ENCODE measurements at regions not wholly inside any gene's neighbourhood (a gene's known extent, or its start where the extent isn't known, plus 50 kb on each side); places are given as distances from the start of the nearest gene placed in this dataset.

- TF ChIP-seq CTCF (IDR thresholded peaks at IDR 0.05): no peak
These were observed 199.6 kb downstream of the TTLL2 start for GRCh38 chr6:167524261-167525111.

DNA sequence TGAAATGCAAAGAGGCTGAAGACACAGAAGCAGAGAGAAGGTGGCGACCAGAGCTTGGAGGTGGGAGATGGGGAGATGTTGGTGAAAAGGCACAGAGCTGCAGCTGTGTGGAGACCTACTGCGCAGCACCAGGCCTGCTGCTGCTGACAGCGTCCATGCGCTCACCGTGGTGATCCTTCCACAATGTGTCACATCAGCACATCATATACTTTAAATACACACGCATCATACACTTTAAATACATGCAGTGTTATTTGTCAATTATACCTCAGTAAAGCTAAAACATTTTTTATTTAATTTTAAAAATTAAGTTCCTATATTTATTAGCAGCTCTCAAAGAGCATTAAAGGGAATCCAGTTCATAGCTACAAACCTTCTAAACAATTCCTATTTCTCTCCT, 200.9 kb downstream of the TTLL2 start:
- TF ChIP-seq CTCF (IDR thresholded peaks at IDR 0.05): no peak

- no peak for TF ChIP-seq CTCF (IDR thresholded peaks at IDR 0.05)
These were observed 201.8 kb downstream of the TTLL2 start for GRCh38 chr6:167526465-167527368.

DNA sequence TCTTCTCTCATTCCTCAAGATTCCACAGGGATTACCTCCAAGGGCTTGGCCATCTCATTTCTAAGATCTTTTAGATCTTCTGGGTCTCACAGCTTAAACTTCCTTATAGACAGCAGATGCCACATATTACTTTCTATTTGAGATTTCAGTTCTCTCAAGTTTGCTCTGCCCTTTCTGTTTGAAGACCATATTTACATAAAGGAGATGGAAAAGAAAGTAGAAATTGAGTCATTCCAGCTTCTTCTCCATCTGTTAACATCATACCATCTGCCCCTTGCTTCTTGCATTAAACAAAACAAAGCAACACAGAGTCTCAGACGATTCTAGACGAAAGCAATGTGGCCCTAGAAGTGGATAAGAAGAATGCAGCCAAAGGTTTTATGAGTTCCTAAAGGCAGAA, 203.4 kb downstream of the TTLL2 start:
- no peak for TF ChIP-seq CTCF (IDR thresholded peaks at IDR 0.05)

DNA sequence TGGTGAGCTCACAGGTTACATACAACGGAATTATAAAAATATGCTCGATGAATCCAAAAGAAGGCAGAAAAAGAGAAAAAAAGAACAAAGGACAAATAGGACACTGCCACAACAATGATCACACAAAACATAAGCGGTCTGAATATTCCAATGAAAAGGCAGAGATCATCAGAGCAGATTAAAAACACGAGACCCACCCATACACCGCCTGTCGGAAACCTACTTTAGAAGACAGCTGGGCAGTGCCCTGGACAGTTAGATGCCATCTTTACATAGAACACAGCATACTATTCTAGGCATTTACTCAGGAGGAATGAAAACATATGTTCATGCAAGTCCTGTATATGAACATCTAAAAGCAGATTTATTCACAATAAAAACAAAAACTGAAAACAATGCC, 204.1 kb downstream of the TTLL2 start:
- TF ChIP-seq CTCF (IDR thresholded peaks at IDR 0.05): no peak

GRCh38 chr6:167529444-167530335, 204.8 kb downstream of the TTLL2 start:
- no peak for TF ChIP-seq CTCF (IDR thresholded peaks at IDR 0.05)

DNA sequence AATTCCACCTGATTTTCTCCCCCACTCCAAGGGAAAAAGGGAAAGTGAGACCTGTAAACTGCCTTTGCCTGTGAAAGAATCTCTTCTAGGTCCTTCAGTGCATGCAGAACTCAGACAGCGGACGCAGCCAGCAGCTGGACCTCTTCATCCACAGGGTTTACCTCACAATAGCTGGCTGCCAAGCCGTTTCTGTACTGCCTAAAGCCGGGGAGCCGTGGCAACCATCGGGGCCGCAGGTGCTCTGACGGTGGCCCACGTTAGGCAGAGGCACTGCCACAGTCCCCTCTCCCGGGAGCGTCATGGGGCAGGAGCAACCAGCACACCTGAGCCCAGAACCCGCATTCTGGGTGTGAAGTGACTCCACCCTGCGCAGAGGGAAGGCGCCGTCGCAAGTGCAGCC, 206.1 kb downstream of the TTLL2 start:
- no peak for TF ChIP-seq CTCF (IDR thresholded peaks at IDR 0.05)

Data from LNCAP (cell line).